ENCODE measurements at regions not wholly inside any gene's neighbourhood (a gene's known extent, or its start where the extent isn't known, plus 50 kb on each side); places are given as distances from the start of the nearest gene placed in this dataset.

DNA sequence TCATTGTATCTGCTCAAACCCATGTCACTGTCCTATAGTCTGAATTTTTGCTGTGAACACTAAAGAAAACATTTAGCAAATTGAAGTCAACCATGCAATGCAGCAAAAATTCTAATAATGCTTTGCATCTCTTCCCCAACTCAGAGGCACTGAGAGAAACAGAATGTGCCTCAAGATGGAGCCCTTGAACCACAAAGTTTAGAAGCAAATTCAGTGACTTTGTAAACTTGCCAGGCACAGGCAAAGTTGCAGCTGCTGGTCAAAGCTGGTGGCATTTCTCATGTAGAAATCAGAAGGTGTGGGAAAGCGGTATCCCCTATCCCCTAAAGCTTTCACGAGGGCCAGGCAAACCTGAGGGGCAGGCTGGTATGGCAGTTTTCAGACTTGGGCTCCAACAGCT is 121.7 kb upstream of the DIPK2B start (continued):
- TF ChIP-seq STAG1 (CRISPR knock-in tag; IDR thresholded peaks at IDR 0.05) = peak; percentile 71
- TF ChIP-seq ZNF256 (CRISPR knock-in tag; conservative IDR thresholded peaks at IDR 0.05) = no peak
- no peak for TF ChIP-seq YY1 (IDR thresholded peaks at IDR 0.05; ENCODE audit: insufficient read depth, insufficient replicate concordance, low read depth, low read length)
- no peak for TF ChIP-seq ZSCAN30 (CRISPR knock-in tag; IDR thresholded peaks at IDR 0.05)
- TF ChIP-seq, protein P1, sequence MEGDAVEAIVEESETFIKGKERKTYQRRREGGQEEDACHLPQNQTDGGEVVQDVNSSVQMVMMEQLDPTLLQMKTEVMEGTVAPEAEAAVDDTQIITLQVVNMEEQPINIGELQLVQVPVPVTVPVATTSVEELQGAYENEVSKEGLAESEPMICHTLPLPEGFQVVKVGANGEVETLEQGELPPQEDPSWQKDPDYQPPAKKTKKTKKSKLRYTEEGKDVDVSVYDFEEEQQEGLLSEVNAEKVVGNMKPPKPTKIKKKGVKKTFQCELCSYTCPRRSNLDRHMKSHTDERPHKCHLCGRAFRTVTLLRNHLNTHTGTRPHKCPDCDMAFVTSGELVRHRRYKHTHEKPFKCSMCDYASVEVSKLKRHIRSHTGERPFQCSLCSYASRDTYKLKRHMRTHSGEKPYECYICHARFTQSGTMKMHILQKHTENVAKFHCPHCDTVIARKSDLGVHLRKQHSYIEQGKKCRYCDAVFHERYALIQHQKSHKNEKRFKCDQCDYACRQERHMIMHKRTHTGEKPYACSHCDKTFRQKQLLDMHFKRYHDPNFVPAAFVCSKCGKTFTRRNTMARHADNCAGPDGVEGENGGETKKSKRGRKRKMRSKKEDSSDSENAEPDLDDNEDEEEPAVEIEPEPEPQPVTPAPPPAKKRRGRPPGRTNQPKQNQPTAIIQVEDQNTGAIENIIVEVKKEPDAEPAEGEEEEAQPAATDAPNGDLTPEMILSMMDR (CRISPR knock-in tag; IDR thresholded peaks at IDR 0.05) = peak; percentile 60
- TF ChIP-seq ERF (CRISPR knock-in tag; IDR thresholded peaks at IDR 0.05) = no peak
- TF ChIP-seq FOXC1 (CRISPR knock-in tag; IDR thresholded peaks at IDR 0.05; ENCODE audit: borderline replicate concordance) = no peak
- TF ChIP-seq, protein P2, sequence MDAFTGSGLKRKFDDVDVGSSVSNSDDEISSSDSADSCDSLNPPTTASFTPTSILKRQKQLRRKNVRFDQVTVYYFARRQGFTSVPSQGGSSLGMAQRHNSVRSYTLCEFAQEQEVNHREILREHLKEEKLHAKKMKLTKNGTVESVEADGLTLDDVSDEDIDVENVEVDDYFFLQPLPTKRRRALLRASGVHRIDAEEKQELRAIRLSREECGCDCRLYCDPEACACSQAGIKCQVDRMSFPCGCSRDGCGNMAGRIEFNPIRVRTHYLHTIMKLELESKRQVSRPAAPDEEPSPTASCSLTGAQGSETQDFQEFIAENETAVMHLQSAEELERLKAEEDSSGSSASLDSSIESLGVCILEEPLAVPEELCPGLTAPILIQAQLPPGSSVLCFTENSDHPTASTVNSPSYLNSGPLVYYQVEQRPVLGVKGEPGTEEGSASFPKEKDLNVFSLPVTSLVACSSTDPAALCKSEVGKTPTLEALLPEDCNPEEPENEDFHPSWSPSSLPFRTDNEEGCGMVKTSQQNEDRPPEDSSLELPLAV (CRISPR knock-in tag; conservative IDR thresholded peaks at IDR 0.05; ENCODE audit: low read depth) = no peak
- TF ChIP-seq SUZ12 (IDR thresholded peaks at IDR 0.05; ENCODE audit: low read depth, low read length) = no peak

DNA sequence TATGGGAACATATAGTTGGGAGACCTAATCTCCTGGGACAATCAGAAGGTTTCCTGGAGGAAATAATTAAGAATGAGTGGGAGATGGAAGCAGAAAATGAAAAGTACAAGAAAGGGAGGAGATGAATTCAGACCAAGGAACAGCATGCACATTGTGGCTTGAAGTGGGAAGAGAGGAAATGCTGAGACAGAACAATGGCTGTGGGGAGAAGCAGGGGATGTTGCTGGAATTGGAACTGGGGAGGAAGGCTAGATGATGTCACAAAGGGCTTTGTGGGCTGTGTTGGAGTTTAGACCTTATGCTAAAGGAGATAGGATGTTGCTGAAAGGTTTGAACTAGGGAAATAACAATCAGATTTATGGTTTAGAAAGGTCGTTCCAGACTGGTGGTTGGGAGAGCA is 119.5 kb upstream of the DIPK2B start:
- Histone ChIP-seq H3K79me2 (ENCODE audit: insufficient read depth, low read length) (no peaks in the 10 kb centered on the region), H3K4me2 (ENCODE audit: low read depth, low read length) (no peak overlapping the region), H3K27me3 (ENCODE audit: control insufficient read depth in 1 of 2, insufficient read depth in 2 of 2, low read length in 2 of 2) (no peaks in the 10 kb centered on the region), H3K9ac (ENCODE audit: insufficient read depth, low read depth, low read length) (no peak overlapping the region), H2AFZ (ENCODE audit: low read length) (no peak overlapping the region), H3K36me3 (replicated peaks in 1 of 2; ENCODE audit: control insufficient read depth in 1 of 2, insufficient read depth in 2 of 2, low read length in 2 of 2) (no peaks in the 10 kb centered on the region), H3K9me3 (ENCODE audit: low read length) (no peaks in the 10 kb centered on the region), H3K27ac (ENCODE audit: extremely low read length, insufficient read depth, low read length) (no peak overlapping the region), H3K4me1 (ENCODE audit: insufficient read depth, low read length) (no peaks in the 10 kb centered on the region), H4K20me1 (ENCODE audit: insufficient read depth, low read length) (no peaks in the 10 kb centered on the region), H3K4me3 (replicated peaks in 1 of 3; ENCODE audit: insufficient read depth in 1 of 3, low read depth in 2 of 3, low read length in 3 of 3) (no peak overlapping the region)
- FAIRE-seq (no peak), DNase-seq (ENCODE audit: low spot score) (no peak), ATAC-seq (no peak)
- TF ChIP-seq, protein P3, sequence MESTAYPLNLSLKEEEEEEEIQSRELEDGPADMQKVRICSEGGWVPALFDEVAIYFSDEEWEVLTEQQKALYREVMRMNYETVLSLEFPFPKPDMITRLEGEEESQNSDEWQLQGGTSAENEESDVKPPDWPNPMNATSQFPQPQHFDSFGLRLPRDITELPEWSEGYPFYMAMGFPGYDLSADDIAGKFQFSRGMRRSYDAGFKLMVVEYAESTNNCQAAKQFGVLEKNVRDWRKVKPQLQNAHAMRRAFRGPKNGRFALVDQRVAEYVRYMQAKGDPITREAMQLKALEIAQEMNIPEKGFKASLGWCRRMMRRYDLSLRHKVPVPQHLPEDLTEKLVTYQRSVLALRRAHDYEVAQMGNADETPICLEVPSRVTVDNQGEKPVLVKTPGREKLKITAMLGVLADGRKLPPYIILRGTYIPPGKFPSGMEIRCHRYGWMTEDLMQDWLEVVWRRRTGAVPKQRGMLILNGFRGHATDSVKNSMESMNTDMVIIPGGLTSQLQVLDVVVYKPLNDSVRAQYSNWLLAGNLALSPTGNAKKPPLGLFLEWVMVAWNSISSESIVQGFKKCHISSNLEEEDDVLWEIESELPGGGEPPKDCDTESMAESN (CRISPR knock-in tag; conservative IDR thresholded peaks at IDR 0.05) = no peak
- TF ChIP-seq NFKBIZ (CRISPR knock-in tag; IDR thresholded peaks at IDR 0.05) = no peak
- no peak for TF ChIP-seq HOXA5 (CRISPR knock-in tag; IDR thresholded peaks at IDR 0.05)
- no peak for TF ChIP-seq ZNF761 (CRISPR knock-in tag; conservative IDR thresholded peaks at IDR 0.05)
- 0% methylated on average over 1 of the region's 1 CpG for WGBS (ENCODE audit: low lambda C conversion rate)
- intact Hi-C loops (cut with micrococcal nuclease; ENCODE audit: unreplicated experiment) (loop anchor here (5.0 kb wide), 1 partner anchor 1087 kb away; no protein-coding TSS in a partner anchor), in situ Hi-C loops (cut with HindIII; ENCODE audit: extremely low pct_ligation_motif_present, low pct_unique_long_range_greater_than_20kb) (loop anchor here (25.0 kb wide), 1 partner anchor 417 kb away; no protein-coding TSS in a partner anchor)
- POLR2A ChIA-PET = no interaction called here
- CTCF ChIA-PET (ENCODE audit: low intra/inter-chr PET ratio, low total read pairs) = no interaction called here
- BruUV-seq (replicated peaks) = no TSS peak
